WI38 (cell line): ENCODE measurements at regions not wholly inside any gene's neighbourhood (a gene's known extent, or its start where the extent isn't known, plus 50 kb on each side); places are given as distances from the start of the nearest gene placed in this dataset.
"Not testable (repeated sequence)": the region's sequence is repeated elsewhere in the genome, so short reads cannot be mapped to it uniquely, and the experiment has no call there.

Experiments used
- H3K4me3 ChIP-seq: 2 replicates; pipeline ENCODE4 v1.5.1; 2011; ENCODE audit warnings: low read depth, mild to moderate bottlenecking, control low read depth, low read length
- CTCF ChIP-seq: IDR thresholded peaks from 2 replicates; pipeline ENCODE4 v1.5.1; 2012; ENCODE audit warnings: low read depth, mild to moderate bottlenecking, control low read depth, low read length

GRCh38 chr13:109274188-109274821 lies 512.1 kb downstream of the IRS2 start:
- no peak overlapping the region for H3K4me3 ChIP-seq
- no peak for TF ChIP-seq CTCF

- TF ChIP-seq CTCF, result no peak
- H3K4me3 ChIP-seq, result peak overlapping the region; percentile 29
Observed at GRCh38 chr13:109273326-109273751, 513.0 kb downstream of the IRS2 start.

- H3K4me3 ChIP-seq, result peak overlapping the region; percentile 29
- no peak for TF ChIP-seq CTCF
Observed at GRCh38 chr13:109272595-109273325, 513.6 kb downstream of the IRS2 start.

- no peak overlapping the region for H3K4me3 ChIP-seq
- TF ChIP-seq CTCF, result no peak
Observed at GRCh38 chr13:109271555-109272541, 514.5 kb downstream of the IRS2 start.

GRCh38 chr13:109271061-109271460 lies 515.3 kb downstream of the IRS2 start:
- H3K4me3 ChIP-seq, result no peak overlapping the region
- TF ChIP-seq CTCF, result no peak

GRCh38 chr13:109269381-109269780 lies 517.0 kb downstream of the IRS2 start:
- H3K4me3 ChIP-seq, result not testable (repeated sequence)

GRCh38 chr13:109268492-109268891 lies 517.9 kb downstream of the IRS2 start:
- H3K4me3 ChIP-seq, result not testable (repeated sequence)

GRCh38 chr13:109267400-109267799 lies 519.0 kb downstream of the IRS2 start:
- not testable (repeated sequence) for H3K4me3 ChIP-seq

- H3K4me3 ChIP-seq, result not testable (repeated sequence)
Observed at GRCh38 chr13:109265438-109265742, 521.0 kb downstream of the IRS2 start.

- not testable (repeated sequence) for H3K4me3 ChIP-seq
Observed at GRCh38 chr13:109264603-109265437, 521.6 kb downstream of the IRS2 start.

GRCh38 chr13:109257761-109258157 lies 528.6 kb downstream of the IRS2 start:
- not testable (repeated sequence) for H3K4me3 ChIP-seq
